GM19397 (cell line): ENCODE measurements at regions not wholly inside any gene's neighbourhood (a gene's known extent, or its start where the extent isn't known, plus 50 kb on each side); places are given as distances from the start of the nearest gene placed in this dataset.

Experiments
- ATAC-seq: cut with Tn5 transposase; IDR thresholded peaks from one replicate; pipeline ENCODE4 v1.9.1; 2021; ENCODE audit warnings: mild to moderate bottlenecking, moderate library complexity; ENCODE audit not compliant: unreplicated experiment

DNA sequence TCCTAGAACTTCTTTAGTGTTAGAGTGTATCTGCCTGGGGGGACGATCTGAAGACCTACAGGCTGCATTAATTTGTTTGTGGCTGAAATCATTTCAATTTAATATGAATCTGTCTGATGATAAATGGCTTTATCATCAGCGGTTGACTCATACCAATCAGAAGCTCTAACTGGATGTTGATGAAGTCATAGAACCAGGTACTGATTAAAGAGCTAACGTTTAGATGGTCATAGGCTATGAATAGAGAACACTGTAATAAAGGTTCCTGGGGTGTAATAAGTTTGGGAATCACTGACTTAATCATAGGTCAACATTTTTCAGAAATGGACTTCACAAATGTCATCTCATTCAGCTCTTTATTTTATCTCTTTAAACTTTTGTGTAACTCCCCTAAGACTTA lies 329.9 kb downstream of the MSX2 start:
- ATAC-seq, result no peak

DNA sequence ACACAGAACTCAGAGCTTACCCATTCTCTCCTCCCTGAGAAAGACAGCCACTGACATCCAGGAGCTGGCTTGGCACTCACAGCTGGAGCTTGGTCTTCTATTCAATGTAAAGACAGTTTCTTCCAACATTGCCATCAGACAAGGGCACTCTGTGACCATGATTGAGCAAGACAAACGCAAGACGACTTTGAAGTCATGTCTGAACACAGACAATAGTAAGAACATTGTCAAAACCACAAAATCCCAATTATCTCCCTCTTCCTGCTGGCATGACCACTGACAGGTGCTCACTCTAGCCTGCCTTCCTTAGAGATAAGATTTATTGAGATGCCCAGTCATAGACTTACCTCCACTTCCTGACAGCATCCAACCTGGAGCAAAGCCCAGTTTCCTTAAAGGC lies 328.0 kb downstream of the MSX2 start:
- no peak for ATAC-seq

GRCh38 chr5:175047048-175047447 lies 322.7 kb downstream of the MSX2 start:
- ATAC-seq, result no peak

DNA sequence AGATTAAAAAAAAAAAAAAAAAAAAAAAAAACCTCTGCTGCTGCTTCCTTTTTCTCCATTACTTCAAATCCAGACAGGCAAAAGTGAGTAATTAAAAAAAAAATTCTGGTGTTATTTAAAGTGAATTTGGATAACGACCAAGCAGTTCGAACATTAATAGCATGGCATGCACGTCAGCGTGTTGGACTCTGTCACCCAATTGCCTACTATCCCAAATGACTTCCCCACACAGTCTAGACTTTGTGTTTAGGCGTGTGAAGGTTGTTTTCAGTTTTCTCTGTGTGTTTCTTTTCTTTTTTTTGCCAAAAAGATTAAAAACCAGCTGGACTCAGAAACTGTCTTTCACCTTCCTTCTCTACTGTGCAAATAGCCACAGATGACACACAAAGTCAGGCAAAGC lies 321.4 kb downstream of the MSX2 start:
- ATAC-seq, result no peak

DNA sequence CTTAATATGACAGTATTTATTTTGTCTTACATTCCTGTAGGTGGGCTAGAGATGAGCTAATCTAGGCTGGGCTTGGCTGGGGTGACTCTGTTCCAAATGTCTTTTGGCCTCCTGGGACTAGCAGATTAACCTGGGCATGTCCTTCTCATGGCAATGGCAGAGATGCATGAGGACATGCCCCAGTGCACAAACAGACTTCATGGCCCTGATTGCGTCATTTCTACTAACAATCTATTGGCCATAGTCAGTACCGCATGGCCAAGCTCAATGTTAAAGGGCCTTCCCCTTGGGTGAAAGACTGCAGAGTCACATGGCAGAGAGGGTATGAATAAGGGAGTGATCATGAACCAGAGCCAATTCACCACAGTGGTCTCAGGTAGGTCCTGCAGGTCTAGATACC lies 313.4 kb downstream of the MSX2 start:
- ATAC-seq, result no peak

DNA sequence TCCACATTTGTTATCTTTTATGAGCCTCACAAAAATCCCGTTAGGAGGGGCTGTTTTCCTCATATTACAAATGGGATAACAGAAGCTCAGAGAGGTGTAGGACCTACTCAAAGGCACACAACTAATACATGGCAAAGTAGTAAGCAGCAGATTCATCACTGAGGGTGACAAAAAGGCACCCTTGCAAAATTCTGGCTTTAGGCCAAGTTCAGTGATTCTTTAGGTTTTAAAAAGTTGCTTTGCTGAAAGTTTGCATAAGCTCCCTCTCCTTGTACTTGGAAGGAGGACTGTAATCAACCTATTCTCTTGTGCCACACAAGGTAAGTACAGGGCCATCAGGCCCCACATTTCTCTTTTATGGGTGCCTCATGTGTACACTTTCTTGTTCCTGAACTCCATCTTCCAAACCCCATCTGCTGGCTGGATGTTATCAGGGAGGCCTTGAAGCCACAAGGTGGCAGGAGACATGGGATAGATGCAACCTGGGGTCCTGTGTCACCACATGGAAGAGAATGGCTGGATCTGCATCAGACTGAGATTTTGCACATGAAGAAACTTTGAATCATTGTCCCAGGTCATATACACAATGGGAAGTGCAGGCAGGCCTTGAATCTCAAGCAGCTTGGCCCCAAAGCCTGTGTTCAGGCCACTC lies 311.6 kb downstream of the MSX2 start:
- ATAC-seq, result no peak

DNA sequence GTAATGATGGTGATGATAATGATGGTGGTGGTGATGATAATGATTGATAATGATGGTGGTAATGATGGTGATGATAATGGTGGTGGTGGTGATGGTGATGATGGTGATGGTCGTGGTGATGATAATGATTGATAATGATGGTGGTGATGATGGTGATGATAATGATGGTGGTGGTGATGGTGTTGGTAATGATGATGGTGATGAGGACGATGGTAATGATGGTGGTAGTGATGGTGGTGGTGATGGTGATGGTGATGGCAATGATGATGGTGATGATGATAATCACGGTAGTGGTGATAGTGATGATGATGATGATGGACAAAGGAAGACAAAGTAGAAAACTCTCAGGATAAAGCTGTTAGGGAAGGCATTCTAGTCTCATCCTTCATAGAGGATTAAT lies 310.5 kb downstream of the MSX2 start:
- no peak for ATAC-seq

DNA sequence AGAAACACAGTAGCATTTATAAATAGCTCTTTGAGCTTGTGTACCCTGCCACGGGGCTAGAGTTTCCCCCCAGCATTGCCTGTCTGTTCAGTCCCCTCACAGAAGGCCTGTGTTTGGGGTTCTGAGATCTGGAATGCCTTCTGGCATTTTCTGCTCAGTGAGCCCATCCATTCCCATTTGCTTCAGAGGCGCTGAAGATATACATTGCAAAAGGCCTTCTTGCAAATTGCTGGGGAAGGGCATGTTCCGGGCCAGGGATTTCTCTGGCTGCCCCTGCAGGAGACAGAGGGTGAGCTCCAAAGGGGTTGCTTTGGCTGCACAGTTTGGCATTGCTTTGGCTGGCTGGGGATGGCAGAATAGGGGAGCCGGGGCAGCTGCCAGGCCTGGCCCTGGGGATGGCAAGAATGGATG lies 308.4 kb downstream of the MSX2 start:
- no peak for ATAC-seq

- ATAC-seq, result no peak
Observed at GRCh38 chr5:175032013-175032412, 307.6 kb downstream of the MSX2 start.

DNA sequence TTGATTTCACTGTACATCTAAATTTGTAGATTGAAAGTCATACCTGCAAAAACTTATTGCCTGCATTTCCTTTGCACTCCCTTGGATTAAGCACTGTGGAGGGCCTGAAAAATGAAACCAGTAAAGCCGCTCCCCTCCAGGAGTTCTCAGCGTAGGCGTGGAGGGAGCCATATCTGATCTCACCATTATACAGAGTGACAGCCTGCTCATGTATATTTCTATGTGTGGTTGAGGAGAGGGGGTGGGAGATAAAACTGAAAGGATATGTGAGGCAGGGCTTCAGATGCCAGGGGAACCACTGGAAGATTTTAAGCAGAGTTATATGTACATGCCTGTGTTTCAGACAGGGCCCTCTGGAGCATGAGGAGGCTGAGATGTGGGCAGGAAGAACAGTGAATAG lies 303.0 kb downstream of the MSX2 start:
- ATAC-seq, result no peak

DNA sequence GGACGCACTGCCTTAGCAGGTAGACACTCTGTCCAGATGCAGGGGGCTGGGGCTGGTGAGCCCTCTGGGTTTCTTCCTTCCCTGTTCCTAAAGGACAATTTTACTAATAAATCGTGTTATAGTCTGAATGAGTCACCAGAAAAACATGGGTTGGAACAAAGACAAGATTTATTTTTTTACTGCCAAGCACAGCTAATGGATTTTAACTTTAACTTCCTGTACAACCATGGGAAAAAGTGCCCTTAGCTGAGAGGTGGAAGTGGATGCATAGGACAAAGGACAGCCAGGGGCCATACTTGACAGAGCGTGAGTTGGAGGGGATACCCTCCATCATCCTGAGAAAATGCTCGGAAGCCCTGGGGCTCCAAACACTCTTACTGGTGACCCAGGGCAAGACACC lies 300.7 kb downstream of the MSX2 start:
- no peak for ATAC-seq

DNA sequence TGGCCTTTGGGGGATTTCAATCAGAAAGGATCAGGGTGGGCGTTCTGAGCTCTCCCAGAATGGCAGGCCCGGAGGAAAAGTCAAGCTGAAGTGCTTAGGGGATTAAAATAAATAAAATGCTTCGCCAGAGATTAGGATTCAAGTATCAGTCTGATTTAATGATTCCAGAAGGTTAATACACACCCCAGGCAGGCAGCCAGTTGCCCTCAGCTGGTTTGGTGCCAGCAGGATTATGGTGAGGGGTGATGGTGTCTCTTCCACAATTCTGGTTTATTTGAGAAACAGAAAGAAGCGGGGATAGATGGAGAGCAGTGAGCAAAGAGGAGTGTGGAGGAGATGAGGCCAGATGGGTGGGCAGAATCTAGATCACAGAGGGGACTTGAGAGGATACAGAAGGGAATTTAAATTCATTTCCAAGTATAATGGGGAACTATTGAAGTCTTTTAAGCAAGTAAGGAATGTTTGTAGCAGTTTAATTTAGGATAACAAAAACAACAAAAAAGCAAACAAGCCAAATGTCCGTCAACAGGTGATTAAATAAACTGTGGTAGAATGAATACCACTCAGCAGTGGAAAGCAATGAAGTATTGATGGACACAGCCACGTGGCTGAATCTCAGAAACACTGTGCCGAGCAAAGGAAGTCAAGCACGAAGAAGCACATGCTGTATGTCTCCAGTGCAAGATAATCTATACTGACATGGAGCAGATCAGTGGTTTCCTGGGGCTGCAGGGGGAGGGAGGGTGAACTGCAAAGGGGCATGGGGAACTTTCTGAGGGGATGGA lies 297.7 kb downstream of the MSX2 start:
- no peak for ATAC-seq

DNA sequence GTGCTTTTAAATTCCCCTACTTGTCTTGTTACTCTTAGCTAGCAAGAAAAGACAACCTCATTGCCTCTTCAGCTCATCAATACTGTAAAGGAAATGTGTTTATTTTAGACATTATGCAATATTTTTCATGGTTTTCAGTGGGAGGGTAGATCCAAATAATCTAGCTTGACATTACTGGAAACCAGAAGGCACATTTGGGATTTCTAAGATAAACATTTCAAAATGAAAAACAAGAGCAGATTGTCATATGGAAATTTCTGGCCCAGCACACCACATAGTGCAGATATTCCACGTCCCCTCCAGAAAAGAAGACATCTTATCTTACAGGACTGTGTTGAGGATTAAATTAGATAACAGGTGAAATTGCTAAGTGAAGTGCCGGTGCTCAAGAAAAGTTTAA lies 296.9 kb downstream of the MSX2 start:
- ATAC-seq, result no peak

DNA sequence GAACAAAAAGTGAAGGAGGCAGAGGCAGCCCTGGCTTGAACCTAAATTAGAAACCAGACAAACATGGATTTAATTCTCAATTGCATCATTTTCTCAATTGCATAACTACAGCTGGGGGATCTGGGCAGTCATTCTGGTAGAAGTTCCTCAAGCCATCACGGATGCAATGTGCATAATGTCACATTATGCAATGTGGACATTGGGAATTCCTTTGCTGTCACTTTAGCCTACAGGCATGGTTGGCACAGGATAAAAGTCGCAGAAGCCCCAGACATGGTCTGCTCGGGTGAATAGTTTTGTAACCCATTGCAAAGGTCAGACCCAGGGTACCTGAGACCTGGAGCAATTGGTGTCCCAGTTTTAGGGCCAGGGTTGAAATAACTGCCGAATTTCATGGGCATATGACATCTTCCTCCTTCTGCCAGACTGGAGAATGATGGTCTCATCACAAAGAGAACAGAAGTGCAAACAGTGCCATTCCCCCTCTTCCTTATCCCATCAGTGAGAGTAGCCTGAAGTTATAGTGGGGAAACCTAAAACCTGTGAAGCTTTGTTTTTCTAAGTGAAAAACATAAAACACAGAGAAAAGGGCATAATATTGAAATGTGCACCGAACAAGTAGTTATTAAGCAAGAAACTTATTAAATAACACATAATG lies 290.8 kb downstream of the MSX2 start:
- no peak for ATAC-seq

- ATAC-seq, result no peak
Observed at GRCh38 chr5:175013251-175013650, 288.9 kb downstream of the MSX2 start.

GRCh38 chr5:175012267-175012666 lies 287.9 kb downstream of the MSX2 start:
- ATAC-seq, result no peak

GRCh38 chr5:175003531-175003930 lies 279.1 kb downstream of the MSX2 start:
- ATAC-seq, result no peak

GRCh38 chr5:175001876-175002645 lies 277.7 kb downstream of the MSX2 start:
- no peak for ATAC-seq

- no peak for ATAC-seq
Observed at GRCh38 chr5:175001311-175001710, 276.9 kb downstream of the MSX2 start.

DNA sequence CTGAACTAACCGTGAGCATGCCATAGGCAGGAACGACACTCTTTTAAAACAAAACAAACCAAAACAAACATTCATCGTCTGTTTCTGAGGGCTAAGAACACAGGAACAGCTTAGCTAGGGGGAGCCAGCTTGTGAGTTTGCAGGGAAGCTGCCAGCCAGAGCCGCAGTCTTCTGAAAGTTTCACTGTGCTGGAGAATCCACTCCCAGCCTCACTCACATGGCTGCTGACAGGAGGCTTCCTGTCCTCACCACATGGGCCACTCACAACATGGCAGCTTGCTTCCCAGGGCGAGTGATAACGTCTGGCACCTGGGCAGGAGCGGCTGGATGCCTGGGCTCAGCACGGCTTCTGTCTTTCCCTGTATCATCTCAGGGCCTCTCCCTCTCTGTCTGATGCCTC lies 275.2 kb downstream of the MSX2 start:
- no peak for ATAC-seq

GRCh38 chr5:174998131-174998730 lies 273.8 kb downstream of the MSX2 start:
- ATAC-seq, result no peak
